Activated CD4-positive, alpha-beta T cell treated with anti-CD3 and anti-CD28 coated beads for 36 hours (primary cell): ENCODE measurements at regions not wholly inside any gene's neighbourhood (a gene's known extent, or its start where the extent isn't known, plus 50 kb on each side); places are given as distances from the start of the nearest gene placed in this dataset.

Experiments
- ATAC-seq: fragments of 200-7000 bp; cut with Tn5 transposase; one replicate; pipeline ENCODE4 v1.10.0; 2021; ENCODE audit warnings: mild to moderate bottlenecking, moderate library complexity
- CTCF ChIA-PET: fragments of 350-600 bp; sonication (Branson Sonifier 250); formaldehyde crosslinking; loops from one replicate; lab custom pipeline; 2021; ENCODE audit warnings: antibody characterized with exemption; lab: Charles Lee
- POLR2A ChIA-PET: fragments of 350-600 bp; sonication (Branson Sonifier 250); formaldehyde crosslinking; loops from one replicate; lab custom pipeline; 2021; ENCODE audit warnings: antibody characterized with exemption, inconsistent platforms; lab: Charles Lee
- DNase-seq: peaks from one replicate; pipeline ENCODE4 v3.0.0-alpha.2; 2020
- H3K27ac Mint-ChIP-seq: one replicate; pipeline ENCODE4 v1.8.0; 2021; ENCODE audit warnings: mixed read lengths
- H3K27me3 Mint-ChIP-seq: one replicate; pipeline ENCODE4 v1.8.0; 2021; ENCODE audit warnings: mixed read lengths
- H3K36me3 Mint-ChIP-seq: one replicate; pipeline ENCODE4 v1.8.0; 2021; ENCODE audit warnings: low read depth, mixed read lengths
- H3K4me1 Mint-ChIP-seq: one replicate; pipeline ENCODE4 v1.8.0; 2021; ENCODE audit warnings: mixed read lengths
- H3K4me3 Mint-ChIP-seq: one replicate; pipeline ENCODE4 v1.8.0; 2021; ENCODE audit warnings: mild to moderate bottlenecking, moderate library complexity, mixed read lengths
- H3K9me3 Mint-ChIP-seq: one replicate; pipeline ENCODE4 v1.8.0; 2021; ENCODE audit warnings: low read depth, mixed read lengths
- intact Hi-C, 2 experiments: fragments of 100-400 bp; cut with DNase I in 1 of 2; cut with micrococcal nuclease in 1 of 2; formaldehyde crosslinking; loops; one replicate each; pipeline versions ENCODE4 v1.14.2 to v1.15.1; 2022 to 2024; cut with DNase I, micrococcal nuclease

DNA sequence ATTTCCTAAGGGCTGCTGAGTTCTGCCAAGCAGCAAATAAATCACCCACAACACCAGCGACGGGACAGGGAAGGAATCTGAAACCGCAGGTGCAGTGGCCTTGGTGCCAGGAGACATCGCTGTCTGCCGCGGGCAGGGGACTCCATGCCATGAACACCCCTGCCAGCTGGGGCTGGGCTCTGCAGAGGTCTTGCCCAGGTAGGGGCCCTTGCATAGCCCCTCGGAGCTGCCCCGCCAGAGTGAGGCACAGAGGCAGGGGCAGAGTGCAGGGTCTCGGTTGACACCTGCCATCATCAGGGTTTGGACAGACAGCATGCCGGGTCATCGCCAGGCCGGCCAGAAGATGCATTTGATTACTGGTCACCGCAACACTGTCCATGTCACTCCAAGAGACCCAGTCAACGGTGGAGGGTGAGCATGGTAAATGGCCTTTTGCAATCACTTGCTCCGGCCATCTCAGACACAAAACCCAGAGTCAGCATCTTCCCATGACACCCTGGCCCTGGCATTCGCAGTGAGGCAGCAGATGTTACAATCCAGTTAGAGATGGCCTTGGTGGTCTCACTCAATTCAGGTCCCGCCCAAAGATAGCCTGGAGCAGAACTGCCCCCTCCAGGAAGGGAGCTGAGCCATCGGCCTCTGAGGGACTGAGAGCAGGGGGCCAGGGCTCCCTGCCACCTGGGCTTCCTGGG, 255.4 kb downstream of the NDUFA10 start:
- DNase-seq, result no peak
- ChIA-PET CTCF (interaction anchor here (0.6 kb wide), 1 partner anchor 371 kb away, joined by 3 read pairs; no protein-coding TSS in a partner anchor), POLR2A (no interaction called here)

DNA sequence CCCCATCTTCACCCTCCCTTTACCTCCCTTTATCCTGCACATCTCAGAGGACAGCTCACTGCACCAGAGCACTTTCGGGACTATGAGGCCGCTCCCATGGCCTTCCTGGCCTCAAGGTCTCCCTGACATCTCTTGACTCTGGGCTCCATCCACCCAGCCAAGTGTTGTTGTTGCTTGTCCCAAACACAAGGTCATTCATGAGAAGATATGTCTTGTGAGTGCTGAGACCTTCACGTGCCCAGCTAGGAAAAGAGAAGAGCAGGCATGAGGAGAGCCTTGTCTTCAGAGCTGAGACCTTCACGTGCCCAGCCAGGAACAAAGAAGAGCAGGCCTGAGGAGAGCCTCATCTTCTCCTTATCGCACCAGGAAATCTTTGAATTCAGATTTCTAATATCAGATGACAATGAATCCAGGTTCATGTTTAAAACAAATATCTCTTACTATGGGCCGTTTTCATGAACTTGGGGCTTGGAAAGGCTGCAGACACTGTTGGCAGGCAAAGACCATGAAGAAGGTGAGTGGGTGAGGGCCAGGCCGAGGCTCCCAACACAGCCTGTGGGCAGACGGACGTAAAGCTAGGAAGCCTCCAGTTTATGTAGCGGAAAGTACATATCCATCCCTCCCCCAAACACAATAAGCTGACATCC, 256.1 kb downstream of the NDUFA10 start:
- DNase-seq, result no peak
- ChIA-PET CTCF (no interaction called here), POLR2A (no interaction called here)
- intact Hi-C loops, result no loop called here
- Mint-ChIP-seq H3K27me3 (no peaks in the 10 kb centered on the region), H3K27ac (no peak overlapping the region), H3K4me1 (no peaks in the 10 kb centered on the region), H3K9me3 (peaks cover 7% of the 10 kb centered on the region), H3K36me3 (no peaks in the 10 kb centered on the region), H3K4me3 (no peak overlapping the region)
- ATAC-seq, result no peak

More for the DNA sequence above, 255.4 kb downstream of the NDUFA10 start:
- Mint-ChIP-seq H3K9me3 (peaks cover 7% of the 10 kb centered on the region), H3K36me3 (no peaks in the 10 kb centered on the region), H3K27ac (no peak overlapping the region), H3K27me3 (no peaks in the 10 kb centered on the region), H3K4me1 (no peaks in the 10 kb centered on the region), H3K4me3 (no peak overlapping the region)
- no peak for ATAC-seq
- intact Hi-C loops, result no loop called here

DNA sequence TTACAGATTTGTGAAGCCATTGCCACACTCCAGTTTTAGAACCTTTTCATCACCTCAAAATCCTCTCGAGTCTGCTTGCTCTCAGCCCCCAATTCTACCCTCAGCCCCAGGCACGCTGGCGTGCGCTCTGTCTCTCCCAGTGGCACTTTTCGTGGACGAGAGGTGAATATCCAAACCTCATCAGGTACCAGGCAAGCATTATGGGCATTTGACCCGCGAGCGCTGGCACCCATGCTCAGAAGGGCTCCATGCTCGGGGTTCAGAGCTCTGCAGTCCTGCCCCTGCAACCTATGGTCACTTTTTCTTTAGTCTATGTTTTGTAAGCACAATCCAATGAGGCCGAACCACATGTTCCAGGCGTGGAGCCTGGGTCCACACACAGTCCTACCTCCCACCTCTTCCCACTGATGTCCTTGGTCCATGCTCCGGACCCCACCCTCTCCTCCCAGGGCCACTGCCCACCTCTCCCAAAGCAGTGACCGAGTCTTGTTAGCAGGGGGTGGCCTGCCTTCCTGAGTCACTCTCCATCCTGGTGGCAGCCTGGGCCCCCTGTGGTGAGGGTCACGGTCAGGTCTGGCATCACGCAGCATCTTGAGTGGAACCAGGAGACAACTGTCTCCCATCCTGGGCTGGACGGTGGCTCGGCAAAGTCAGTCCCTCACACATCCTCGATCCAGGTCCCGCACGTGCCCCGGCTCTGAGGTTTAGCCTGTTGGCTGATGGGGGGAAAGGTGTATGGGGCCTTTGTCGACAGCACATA, 256.9 kb downstream of the NDUFA10 start:
- DNase-seq (no peak), ATAC-seq (no peak)
- Mint-ChIP-seq H3K36me3 (no peaks in the 10 kb centered on the region), H3K27me3 (no peaks in the 10 kb centered on the region), H3K4me3 (no peak overlapping the region), H3K9me3 (peaks cover 7% of the 10 kb centered on the region), H3K27ac (no peak overlapping the region), H3K4me1 (no peaks in the 10 kb centered on the region)
- intact Hi-C loops, result no loop called here
- ChIA-PET CTCF (interaction anchor here (0.6 kb wide), 1 partner anchor 117 kb away, joined by 3 read pairs; no protein-coding TSS in a partner anchor), POLR2A (no interaction called here)

DNA sequence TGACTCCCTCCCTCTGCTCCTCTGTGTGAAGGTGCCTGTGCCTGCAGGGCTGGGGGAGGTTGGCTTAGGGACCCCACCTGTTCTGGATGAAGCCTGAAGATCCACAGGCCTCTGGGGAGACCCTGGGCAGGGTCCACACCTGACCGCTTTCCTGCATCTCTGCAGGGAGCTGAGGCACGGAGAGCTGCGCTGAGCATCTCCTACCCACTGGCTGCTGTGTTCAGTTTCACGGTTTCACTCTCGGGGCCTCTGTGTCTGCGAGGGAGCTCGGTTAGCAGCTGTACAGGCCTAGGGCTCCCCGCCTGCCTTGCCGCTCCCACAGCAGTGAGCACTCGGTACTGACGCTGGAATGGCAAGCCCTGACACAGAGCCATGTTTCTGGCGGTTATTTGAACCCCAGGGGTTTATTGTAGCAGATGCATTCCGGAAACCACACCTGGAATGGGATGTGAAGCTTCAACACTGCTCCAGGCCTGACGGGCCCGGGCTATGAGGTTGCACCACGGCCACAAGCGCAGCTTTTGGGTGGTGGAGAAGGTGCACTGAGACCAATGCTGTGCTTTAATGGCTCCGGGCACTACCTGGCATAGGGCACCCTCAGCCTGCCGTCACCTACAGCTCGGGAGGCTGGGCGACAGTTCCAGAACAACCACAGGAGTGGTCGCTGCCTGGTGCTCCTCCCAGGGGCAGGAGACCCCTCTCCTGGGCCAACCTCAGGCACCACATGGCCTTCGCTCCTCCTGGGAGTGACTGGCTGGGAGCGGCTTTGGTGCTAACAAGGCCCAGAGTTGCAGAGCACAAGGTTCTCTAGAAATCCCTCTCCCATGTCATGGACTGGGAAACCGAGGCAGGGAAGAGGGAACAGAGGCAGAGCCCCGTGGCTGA, 257.9 kb downstream of the NDUFA10 start:
- intact Hi-C loops, result no loop called here
- H3K9me3 Mint-ChIP-seq, result peaks cover 7% of the 10 kb centered on the region

DNA sequence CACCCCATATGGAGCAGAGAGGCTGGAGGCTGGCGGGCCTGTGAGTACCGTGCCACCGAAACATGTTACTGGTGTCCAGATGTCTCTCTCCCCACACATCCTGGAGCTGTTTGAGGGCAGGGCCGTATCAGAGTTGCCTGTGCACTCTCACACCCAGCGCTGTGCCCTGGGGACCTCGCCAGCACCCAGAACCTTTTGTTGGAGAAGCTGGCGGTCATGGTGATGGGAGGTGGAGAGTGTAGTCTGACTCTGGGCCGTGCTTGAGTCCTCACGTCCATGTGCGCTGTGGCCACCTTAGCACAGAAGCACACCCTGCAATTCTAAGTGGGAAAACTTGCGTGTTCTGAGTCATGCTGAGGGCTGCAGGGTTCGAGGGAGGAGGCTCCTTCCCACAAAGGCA, 259.2 kb downstream of the NDUFA10 start:
- CTCF ChIA-PET, result no interaction called here
- intact Hi-C loops, result no loop called here

More for the DNA sequence above, 257.9 kb downstream of the NDUFA10 start:
- no peaks in the 10 kb centered on the region for H3K36me3 Mint-ChIP-seq
- no peak overlapping the region for H3K27ac Mint-ChIP-seq
- no peaks in the 10 kb centered on the region for H3K27me3 Mint-ChIP-seq
- no peak overlapping the region for H3K4me3 Mint-ChIP-seq
- CTCF ChIA-PET, result interaction anchor here (0.6 kb wide), 1 partner anchor 118 kb away, joined by 3 read pairs; no protein-coding TSS in a partner anchor
- no peaks in the 10 kb centered on the region for H3K4me1 Mint-ChIP-seq
- POLR2A ChIA-PET, result interaction anchor here (0.6 kb wide), 1 partner anchor 545 kb away, joined by 7 read pairs; no protein-coding TSS in a partner anchor
- ATAC-seq (no peak), DNase-seq (no peak)

DNA sequence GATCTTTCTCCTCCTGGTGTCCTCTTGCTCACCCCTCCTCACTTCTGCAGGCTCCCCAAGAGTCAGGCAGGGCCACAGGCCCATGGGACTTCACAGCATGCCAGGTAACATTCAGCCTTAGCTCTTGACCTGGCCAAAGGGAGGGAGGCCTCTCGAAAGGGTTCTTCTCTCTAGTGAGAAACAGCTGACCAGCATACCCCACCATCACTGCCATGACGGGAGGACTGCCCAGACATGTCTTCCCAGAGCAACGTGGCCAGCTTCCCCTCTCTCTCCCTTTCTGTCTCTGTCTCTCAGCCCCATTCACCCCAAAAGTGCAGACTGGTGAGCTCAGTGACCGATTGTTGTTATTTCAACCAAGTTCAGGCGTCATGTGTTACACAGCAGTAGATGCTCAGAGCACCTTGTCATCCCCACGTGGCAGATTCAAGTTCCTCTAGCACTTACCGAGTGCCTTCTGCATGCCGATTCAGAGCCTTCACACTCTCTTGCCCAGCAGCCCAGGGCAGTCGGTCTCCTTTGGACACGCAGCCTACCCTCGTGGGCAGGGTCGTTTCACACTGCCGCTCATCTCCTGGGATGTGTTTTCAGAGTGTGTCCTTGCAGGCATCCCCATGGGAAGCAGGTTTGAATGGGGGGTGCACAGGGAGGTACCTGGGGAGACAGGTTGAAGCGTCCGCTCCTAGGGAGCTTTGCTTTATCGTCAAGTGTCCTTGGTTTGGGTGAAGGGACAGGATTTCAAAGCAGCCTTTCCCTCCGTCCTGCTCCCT, 259.9 kb downstream of the NDUFA10 start:
- no peaks in the 10 kb centered on the region for H3K36me3 Mint-ChIP-seq
- H3K27ac Mint-ChIP-seq, result peak overlapping the region; percentile 3
- no peaks in the 10 kb centered on the region for H3K4me1 Mint-ChIP-seq

More for the DNA sequence above, 259.2 kb downstream of the NDUFA10 start:
- Mint-ChIP-seq H3K27ac (no peak overlapping the region), H3K27me3 (no peaks in the 10 kb centered on the region), H3K4me3 (no peak overlapping the region), H3K9me3 (no peaks in the 10 kb centered on the region), H3K4me1 (no peaks in the 10 kb centered on the region), H3K36me3 (no peaks in the 10 kb centered on the region)
- POLR2A ChIA-PET, result no interaction called here
- ATAC-seq (no peak), DNase-seq (no peak)

DNA sequence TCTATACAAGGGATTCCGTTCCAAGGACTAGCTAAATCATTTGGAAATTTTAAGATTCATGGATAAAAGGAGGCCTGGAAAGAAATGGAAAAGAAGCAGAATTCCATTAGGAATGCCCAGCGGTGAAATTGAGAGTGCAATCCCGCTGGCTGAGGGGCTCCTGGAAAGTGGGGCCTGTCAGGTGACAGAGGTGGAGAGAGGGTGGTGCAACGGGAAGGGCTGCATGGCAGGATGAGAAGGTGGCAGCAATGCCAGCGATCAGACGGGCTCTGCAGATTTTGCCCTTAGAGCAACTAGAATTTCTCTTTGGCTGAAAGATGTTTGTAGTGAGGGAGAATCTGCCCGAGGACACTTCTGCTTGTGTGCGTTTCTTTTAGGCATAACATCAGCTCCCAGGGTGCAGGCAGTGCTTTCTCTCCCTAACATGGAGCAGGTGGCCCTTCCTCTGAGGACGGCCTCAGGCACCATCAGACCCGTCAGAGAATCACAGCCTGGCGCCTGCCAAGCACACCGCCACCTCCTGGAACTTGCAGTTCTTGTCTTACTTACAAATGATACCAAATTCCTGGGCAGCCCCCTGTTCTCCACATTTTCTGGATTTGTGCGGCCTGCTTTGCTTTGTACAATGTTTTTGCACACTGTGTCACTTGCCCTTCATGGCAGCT, 261.6 kb downstream of the NDUFA10 start:
- H3K4me1 Mint-ChIP-seq, result no peaks in the 10 kb centered on the region
- intact Hi-C loops, result no loop called here
- no peak overlapping the region for H3K27ac Mint-ChIP-seq
- H3K36me3 Mint-ChIP-seq, result no peaks in the 10 kb centered on the region
- no peak for DNase-seq
- no peak overlapping the region for H3K4me3 Mint-ChIP-seq
- no peaks in the 10 kb centered on the region for H3K27me3 Mint-ChIP-seq
- no peak for ATAC-seq
- ChIA-PET POLR2A (interaction anchor here (0.5 kb wide), 1 partner anchor 175 kb away, joined by 3 read pairs; no protein-coding TSS in a partner anchor), CTCF (interaction anchor here (0.7 kb wide), 1 partner anchor 11 kb away, joined by 3 read pairs; no protein-coding TSS in a partner anchor)
- H3K9me3 Mint-ChIP-seq, result no peaks in the 10 kb centered on the region

More for the DNA sequence above, 259.9 kb downstream of the NDUFA10 start:
- Mint-ChIP-seq H3K27me3 (no peaks in the 10 kb centered on the region), H3K4me3 (no peak overlapping the region), H3K9me3 (no peaks in the 10 kb centered on the region)
- POLR2A ChIA-PET, result no interaction called here
- ATAC-seq (no peak), DNase-seq (no peak)
- CTCF ChIA-PET, result interaction anchor here (0.7 kb wide), 1 partner anchor 170 kb away, joined by 3 read pairs; no protein-coding TSS in a partner anchor
- intact Hi-C loops, result no loop called here

DNA sequence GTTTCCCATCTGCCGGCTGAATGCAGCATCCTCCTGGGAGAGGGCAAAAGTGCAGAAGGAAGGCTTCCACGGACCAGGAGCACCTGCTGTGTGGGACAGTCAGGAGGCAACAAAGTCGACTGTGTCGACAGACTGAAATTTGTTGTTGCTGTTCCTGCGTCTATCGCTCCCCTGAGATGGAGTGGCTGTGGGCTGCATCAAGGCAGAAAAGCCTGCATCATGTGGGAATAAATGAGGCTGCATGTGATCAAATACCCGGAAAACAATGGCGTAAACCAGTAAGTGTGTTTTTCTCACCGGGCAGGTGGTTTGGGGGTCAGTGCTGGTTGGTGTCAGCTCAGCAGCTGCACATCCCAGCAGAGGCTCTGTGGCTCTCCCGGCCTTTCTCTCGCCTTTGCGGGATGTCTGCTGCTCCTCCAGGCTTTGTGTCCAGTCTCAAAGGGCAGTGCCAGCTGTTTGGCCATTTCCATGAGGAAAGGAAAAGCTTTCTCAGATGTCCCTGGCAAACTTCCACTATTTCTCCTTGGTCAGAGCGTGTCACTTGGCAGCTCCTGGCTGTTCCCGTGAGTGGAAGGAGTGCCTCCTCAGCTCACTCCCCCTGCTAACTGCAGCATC, 262.4 kb downstream of the NDUFA10 start:
- H3K4me1 Mint-ChIP-seq, result no peaks in the 10 kb centered on the region
- H3K27ac Mint-ChIP-seq, result no peak overlapping the region
- CTCF ChIA-PET, result interaction anchor here (0.7 kb wide), 1 partner anchor 10 kb away, joined by 3 read pairs; no protein-coding TSS in a partner anchor
- DNase-seq, result no peak
- intact Hi-C loops, result no loop called here
- no peaks in the 10 kb centered on the region for H3K9me3 Mint-ChIP-seq
- H3K4me3 Mint-ChIP-seq, result no peak overlapping the region
- ATAC-seq, result no peak
- POLR2A ChIA-PET, result no interaction called here
- no peaks in the 10 kb centered on the region for H3K36me3 Mint-ChIP-seq
- H3K27me3 Mint-ChIP-seq, result no peaks in the 10 kb centered on the region

DNA sequence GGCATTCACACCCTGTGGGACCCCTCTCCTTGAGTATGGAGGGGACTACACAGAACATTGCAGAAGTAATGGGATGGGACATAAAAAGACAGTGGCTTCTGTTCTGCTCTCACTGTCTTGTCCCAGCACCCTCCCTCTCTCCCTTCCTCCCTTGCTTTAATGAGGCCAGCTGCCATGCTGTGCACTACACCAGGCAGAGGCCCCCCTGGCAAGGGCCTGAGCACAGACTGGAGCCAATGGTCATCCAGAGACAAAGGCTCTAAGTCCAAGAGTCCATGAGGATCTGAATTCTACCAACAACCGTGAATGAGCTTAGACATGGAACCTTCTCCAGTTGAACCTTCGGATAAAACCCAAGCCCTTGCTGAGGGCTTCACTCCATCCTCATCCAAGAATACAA, 263.0 kb downstream of the NDUFA10 start:
- DNase-seq, result no peak
- CTCF ChIA-PET, result no interaction called here
- Mint-ChIP-seq H3K4me3 (no peak overlapping the region), H3K4me1 (peaks cover 5% of the 10 kb centered on the region), H3K9me3 (no peaks in the 10 kb centered on the region), H3K27ac (no peak overlapping the region), H3K27me3 (no peaks in the 10 kb centered on the region), H3K36me3 (no peaks in the 10 kb centered on the region)
- intact Hi-C loops, result no loop called here
- POLR2A ChIA-PET, result no interaction called here
- no peak for ATAC-seq

DNA sequence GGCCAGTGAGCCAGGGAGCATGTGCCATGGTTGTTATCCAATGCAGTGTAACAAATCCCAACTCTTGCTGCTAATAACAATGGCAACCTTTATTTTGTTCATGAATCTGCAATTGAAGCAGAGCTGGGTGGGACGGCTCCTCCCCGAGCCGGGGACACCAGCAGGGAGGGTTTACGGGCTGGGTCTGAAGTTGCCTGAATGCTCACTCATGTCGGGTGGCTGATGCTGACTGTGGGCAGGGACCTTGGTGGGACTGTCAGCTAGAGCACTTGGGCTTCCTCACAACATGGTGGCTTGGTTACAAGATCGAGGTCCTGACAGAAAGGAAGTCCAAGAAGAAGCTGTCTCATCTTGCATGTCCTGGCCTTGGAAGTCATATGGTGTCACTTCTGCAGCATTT, 264.5 kb downstream of the NDUFA10 start:
- Mint-ChIP-seq H3K4me1 (peaks cover 11% of the 10 kb centered on the region), H3K27ac (no peak overlapping the region), H3K9me3 (no peaks in the 10 kb centered on the region), H3K4me3 (no peak overlapping the region), H3K27me3 (no peaks in the 10 kb centered on the region), H3K36me3 (no peaks in the 10 kb centered on the region)
- intact Hi-C loops, result no loop called here
- no peak for ATAC-seq
- no peak for DNase-seq
- ChIA-PET POLR2A (no interaction called here), CTCF (no interaction called here)
